NCI-H2196 (cell line): ENCODE measurements at regions not wholly inside any gene's neighbourhood (a gene's known extent, or its start where the extent isn't known, plus 50 kb on each side); places are given as distances from the start of the nearest gene placed in this dataset.

Experiments used
- DNase-seq: peaks from one replicate; lab custom pipeline; 2025; ENCODE audit not compliant: unreplicated experiment; lab: John Stamatoyannopoulos, UW

GRCh38 chr12:124633365-124634362 lies 66.3 kb upstream of the NCOR2 start:
- DNase-seq = no peak

- DNase-seq = no peak
Measured at GRCh38 chr12:124632519-124632984, 65.1 kb upstream of the NCOR2 start.

GRCh38 chr12:124631681-124632256 lies 64.4 kb upstream of the NCOR2 start:
- no peak for DNase-seq

- DNase-seq = no peak
Measured at GRCh38 chr12:124630791-124631313, 63.4 kb upstream of the NCOR2 start.

GRCh38 chr12:124629789-124630480 lies 62.5 kb upstream of the NCOR2 start:
- DNase-seq = no peak

- no peak for DNase-seq
Measured at GRCh38 chr12:124629117-124629516, 61.7 kb upstream of the NCOR2 start.

- DNase-seq = no peak
Measured at GRCh38 chr12:124627956-124628355, 60.5 kb upstream of the NCOR2 start.

DNA sequence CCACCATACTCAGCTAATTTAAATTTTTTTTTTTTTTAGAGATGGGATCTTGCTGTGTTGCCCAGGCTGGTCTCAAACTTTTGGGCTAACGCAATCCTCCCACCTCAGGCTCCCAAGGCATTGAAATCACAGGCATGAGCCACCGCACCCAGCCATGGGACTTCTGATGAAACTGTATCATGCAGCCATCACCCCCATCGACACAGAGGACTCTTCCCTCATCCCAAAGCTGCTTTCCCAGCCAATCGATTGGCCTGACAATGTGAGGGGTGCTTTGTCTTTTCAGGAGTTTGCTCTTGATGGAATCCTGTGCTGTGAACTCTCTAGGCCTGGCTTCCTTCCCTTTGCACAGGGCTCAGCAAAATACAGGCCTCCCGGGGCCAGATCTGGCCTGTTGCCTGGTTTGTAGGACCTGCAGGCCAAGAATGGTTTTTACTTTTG lies 59.6 kb upstream of the NCOR2 start:
- DNase-seq = no peak

DNA sequence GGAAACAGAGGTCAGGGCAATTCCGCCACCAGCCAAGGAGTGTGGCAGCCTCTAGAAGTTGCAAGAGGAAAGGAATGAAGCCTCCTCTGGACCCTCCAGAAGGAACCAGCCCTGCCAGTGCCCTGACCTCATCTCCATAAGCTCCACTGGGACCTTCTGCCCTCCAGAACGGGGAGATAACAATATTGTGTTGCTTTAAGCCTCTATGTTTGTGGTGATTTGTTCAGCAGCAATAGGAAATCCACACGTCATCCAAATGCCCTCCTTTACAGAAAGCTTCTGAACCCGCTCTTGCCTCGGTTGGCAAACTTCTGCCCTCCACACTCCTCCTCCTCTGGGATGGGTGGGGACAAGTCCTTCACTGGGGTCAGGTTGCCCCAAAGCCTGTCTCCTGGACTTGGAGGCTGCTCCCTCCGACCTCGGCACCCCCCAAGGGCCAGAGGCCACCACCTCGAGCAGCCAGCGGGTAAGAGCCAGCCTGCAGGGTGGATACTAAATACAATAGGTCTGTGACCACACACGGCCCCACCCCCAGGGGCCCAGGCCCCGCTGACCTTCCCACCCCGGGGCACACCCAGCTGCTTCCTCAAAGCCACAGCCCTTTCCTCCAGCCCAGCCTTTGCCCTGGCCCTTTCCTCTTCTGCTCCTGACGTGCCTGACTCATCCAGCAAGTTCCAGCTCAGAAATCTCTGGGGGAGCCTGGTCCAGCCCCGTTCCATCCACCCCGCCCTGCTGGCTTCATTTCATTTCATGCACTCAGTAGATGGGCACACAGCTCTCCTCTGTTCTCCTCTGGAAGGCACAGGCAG lies 58.7 kb upstream of the NCOR2 start:
- DNase-seq = no peak

- DNase-seq = no peak
Measured at GRCh38 chr12:124624823-124625222, 57.4 kb upstream of the NCOR2 start.

DNA sequence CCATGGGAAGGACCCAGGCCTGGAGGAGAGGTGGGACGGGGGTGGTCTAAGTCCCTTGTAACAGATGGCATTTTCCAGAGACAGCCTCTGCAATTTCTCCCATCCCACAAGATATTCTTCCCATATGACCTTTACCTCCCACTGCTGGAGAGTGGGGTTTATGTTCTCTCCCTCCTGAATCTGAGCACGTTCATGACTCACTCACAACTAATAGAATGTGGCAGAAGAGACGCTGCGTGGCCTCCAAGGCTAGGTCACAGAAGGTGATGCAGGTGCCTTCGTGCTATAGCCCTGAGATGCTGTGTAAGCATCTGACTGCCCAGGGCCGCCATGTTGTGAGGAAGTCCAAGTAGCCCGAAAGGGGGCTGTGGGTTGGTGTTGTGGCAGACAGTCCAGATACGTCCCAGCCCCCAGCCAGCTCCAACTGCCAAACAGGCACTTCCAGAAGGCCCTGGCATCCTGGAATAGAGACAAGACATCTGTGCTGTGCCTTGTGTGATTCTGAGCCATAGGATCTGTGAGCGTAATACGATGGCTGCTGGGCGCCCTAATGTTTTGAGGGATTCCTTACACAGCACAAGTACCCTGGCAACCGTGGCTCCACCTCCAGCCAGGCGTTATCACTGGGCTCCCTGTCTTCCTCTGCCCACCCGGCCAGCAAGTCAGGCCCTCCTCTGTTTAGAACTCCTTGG lies 56.1 kb upstream of the NCOR2 start:
- DNase-seq = no peak

DNA sequence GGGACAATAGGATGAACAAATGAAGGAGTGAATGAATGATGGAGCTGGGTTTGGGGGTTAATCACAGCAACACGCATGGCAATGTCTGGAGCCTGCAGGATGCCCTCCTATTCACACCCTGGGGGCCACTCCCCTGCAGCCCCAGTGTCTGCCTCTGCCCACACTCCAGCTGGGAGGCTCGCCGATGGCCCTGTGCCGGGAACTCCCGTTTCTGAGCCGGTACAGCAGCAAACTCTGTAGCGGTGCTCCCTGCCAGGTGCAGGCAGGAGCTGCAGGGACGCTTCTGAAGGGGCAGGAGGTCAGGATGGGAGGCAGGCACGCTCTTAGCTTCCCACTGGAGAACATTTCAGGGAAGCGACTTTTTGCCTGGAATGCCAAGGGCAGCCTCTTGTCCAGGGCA lies 55.4 kb upstream of the NCOR2 start:
- no peak for DNase-seq

GRCh38 chr12:124622331-124622730 lies 54.9 kb upstream of the NCOR2 start:
- DNase-seq = no peak

- no peak for DNase-seq
Measured at GRCh38 chr12:124621296-124621660, 53.9 kb upstream of the NCOR2 start.

DNA sequence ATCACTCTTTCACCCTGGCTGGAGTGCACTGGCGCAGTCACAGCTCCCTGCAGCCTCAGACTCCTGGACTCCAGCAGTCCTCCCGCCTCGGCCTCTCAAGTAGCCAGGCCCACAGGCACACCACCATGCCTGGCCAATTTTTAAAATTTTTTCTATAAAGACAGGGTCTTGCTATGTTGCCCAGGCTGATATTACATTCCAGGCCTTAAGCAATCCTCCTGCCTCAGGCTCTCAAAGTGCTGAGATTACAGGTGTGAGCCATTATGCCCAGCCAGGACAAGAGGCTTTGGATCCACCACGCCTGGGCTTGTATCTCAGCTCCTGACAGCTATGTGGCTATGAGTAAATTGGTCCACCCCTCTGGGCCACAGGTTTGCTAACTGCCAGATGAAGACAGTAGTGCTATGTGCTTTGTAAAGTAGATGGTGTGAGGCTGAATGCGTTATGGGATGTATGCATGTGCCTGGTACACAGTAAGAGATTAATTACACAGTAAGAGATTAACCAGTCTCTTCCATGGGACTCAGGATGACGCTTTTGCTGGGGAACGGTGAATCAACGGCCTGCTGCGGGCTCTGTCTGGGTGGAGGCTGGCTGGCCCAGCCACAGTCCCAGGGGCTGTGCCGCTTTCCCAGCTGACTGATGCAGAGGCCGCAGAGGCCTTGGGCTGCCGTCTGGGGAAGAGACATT lies 53.3 kb upstream of the NCOR2 start:
- no peak for DNase-seq

- DNase-seq = no peak
Measured at GRCh38 chr12:124618291-124618902, 51.0 kb upstream of the NCOR2 start.

DNA sequence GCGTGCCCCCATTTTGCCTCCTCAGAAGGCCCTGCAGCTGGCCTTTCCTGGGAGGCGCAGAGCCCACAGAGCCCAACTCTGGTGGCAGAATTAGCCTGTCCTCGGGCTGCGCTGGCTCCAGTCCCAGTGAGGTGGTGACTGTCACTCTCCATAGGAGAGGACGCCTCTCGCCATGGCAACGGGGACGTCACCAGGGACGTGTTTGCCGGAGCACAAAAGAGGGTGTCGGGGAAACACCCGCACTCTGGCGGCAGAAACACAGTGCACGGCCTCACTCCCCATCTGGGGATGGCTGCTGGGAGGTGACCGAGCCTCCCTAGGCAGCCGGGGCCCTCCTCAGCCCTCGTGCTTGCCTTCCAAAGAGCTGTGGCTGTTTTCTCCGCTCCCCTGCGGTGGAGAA lies 50.2 kb upstream of the NCOR2 start:
- DNase-seq = no peak
